Activated T-helper 9 cell treated with anti-CD3 and anti-CD28 coated beads, Interleukin-2, amount 50 U/mL, for 16 hours (primary cell): ENCODE measurements at regions not wholly inside any gene's neighbourhood (a gene's known extent, or its start where the extent isn't known, plus 50 kb on each side); places are given as distances from the start of the nearest gene placed in this dataset.
"Not testable (repeated sequence)": the region's sequence is repeated elsewhere in the genome, so short reads cannot be mapped to it uniquely, and the experiment has no call there.

ENCODE experiments used
- DNase-seq: peaks from one replicate; pipeline ENCODE4 v3.0.0-alpha.2; 2020; ENCODE audit warnings: low read depth

- no peak for DNase-seq
Measured at GRCh38 chr4:181799561-181800069, 443.6 kb upstream of the TENM3 start.

- DNase-seq = no peak
Measured at GRCh38 chr4:181802207-181802606, 441.0 kb upstream of the TENM3 start.

GRCh38 chr4:181807771-181808170 is 435.4 kb upstream of the TENM3 start:
- DNase-seq = no peak

GRCh38 chr4:181810711-181811110 is 432.5 kb upstream of the TENM3 start:
- DNase-seq = no peak

GRCh38 chr4:181811550-181811949 is 431.7 kb upstream of the TENM3 start:
- DNase-seq = not testable (repeated sequence)

- DNase-seq = no peak
Measured at GRCh38 chr4:181819946-181820345, 423.3 kb upstream of the TENM3 start.

GRCh38 chr4:181820553-181820952 is 422.6 kb upstream of the TENM3 start:
- DNase-seq = no peak

- DNase-seq = no peak
Measured at GRCh38 chr4:181821039-181822004, 421.9 kb upstream of the TENM3 start.

- DNase-seq = no peak
Measured at GRCh38 chr4:181822005-181822375, 421.2 kb upstream of the TENM3 start.

- DNase-seq = no peak
Measured at GRCh38 chr4:181823183-181823582, 420.0 kb upstream of the TENM3 start.

- DNase-seq = no peak
Measured at GRCh38 chr4:181823645-181824044, 419.6 kb upstream of the TENM3 start.

GRCh38 chr4:181825564-181825963 is 417.6 kb upstream of the TENM3 start:
- no peak for DNase-seq

- DNase-seq = no peak
Measured at GRCh38 chr4:181827246-181827645, 416.0 kb upstream of the TENM3 start.

GRCh38 chr4:181830404-181831035 is 412.7 kb upstream of the TENM3 start:
- DNase-seq = no peak

GRCh38 chr4:181834071-181834470 is 409.1 kb upstream of the TENM3 start:
- DNase-seq = no peak

- DNase-seq = no peak
Measured at GRCh38 chr4:181835348-181835747, 407.9 kb upstream of the TENM3 start.

GRCh38 chr4:181838253-181838652 is 404.9 kb upstream of the TENM3 start:
- no peak for DNase-seq

GRCh38 chr4:181843797-181844196 is 399.4 kb upstream of the TENM3 start:
- DNase-seq = not testable (repeated sequence)

GRCh38 chr4:181845617-181846016 is 397.6 kb upstream of the TENM3 start:
- no peak for DNase-seq

GRCh38 chr4:181846934-181847333 is 396.3 kb upstream of the TENM3 start:
- DNase-seq = no peak

- no peak for DNase-seq
Measured at GRCh38 chr4:181848357-181848756, 394.8 kb upstream of the TENM3 start.

- DNase-seq = no peak
Measured at GRCh38 chr4:181849472-181849871, 393.7 kb upstream of the TENM3 start.

- DNase-seq = no peak
Measured at GRCh38 chr4:181853881-181854511, 389.2 kb upstream of the TENM3 start.
